NCI-H2196 (cell line): ENCODE measurements at regions not wholly inside any gene's neighbourhood (a gene's known extent, or its start where the extent isn't known, plus 50 kb on each side); places are given as distances from the start of the nearest gene placed in this dataset.

Experiments used
- DNase-seq: peaks from one replicate; lab custom pipeline; 2025; ENCODE audit not compliant: unreplicated experiment; lab: John Stamatoyannopoulos, UW

- no peak for DNase-seq
Measured at GRCh38 chr22:27193636-27194035, 536.2 kb downstream of the MIAT start.

GRCh38 chr22:27194096-27194748 is 536.8 kb downstream of the MIAT start:
- DNase-seq: no peak

- DNase-seq: no peak
Measured at GRCh38 chr22:27195094-27195493, 537.7 kb downstream of the MIAT start.

GRCh38 chr22:27195494-27195893 is 538.1 kb downstream of the MIAT start:
- no peak for DNase-seq

- no peak for DNase-seq
Measured at GRCh38 chr22:27196606-27197005, 539.2 kb downstream of the MIAT start.

GRCh38 chr22:27197052-27197451 is 539.7 kb downstream of the MIAT start:
- DNase-seq: no peak

- no peak for DNase-seq
Measured at GRCh38 chr22:27197618-27198017, 540.2 kb downstream of the MIAT start.

- DNase-seq: no peak
Measured at GRCh38 chr22:27198518-27199035, 541.2 kb downstream of the MIAT start.

- DNase-seq: no peak
Measured at GRCh38 chr22:27199354-27199753, 542.0 kb downstream of the MIAT start.

GRCh38 chr22:27201276-27201675 is 543.9 kb downstream of the MIAT start:
- DNase-seq: no peak

GRCh38 chr22:27201741-27202140 is 544.4 kb downstream of the MIAT start:
- no peak for DNase-seq

GRCh38 chr22:27203276-27203660 is 545.9 kb downstream of the MIAT start:
- no peak for DNase-seq

GRCh38 chr22:27204280-27204679 is 546.9 kb downstream of the MIAT start:
- no peak for DNase-seq

- no peak for DNase-seq
Measured at GRCh38 chr22:27204817-27205216, 547.4 kb downstream of the MIAT start.

GRCh38 chr22:27205492-27206373 is 548.3 kb downstream of the MIAT start:
- no peak for DNase-seq

- no peak for DNase-seq
Measured at GRCh38 chr22:27206374-27207133, 549.2 kb downstream of the MIAT start.

- DNase-seq: no peak
Measured at GRCh38 chr22:27207266-27207665, 549.9 kb downstream of the MIAT start.

- DNase-seq: no peak
Measured at GRCh38 chr22:27207907-27208306, 550.5 kb downstream of the MIAT start.

GRCh38 chr22:27210111-27210730 is 552.8 kb downstream of the MIAT start:
- no peak for DNase-seq

- DNase-seq: no peak
Measured at GRCh38 chr22:27212102-27212501, 554.7 kb downstream of the MIAT start.

GRCh38 chr22:27212617-27213177 is 555.3 kb downstream of the MIAT start:
- DNase-seq: no peak
